GM18873 (cell line): ENCODE measurements at regions not wholly inside any gene's neighbourhood (a gene's known extent, or its start where the extent isn't known, plus 50 kb on each side); places are given as distances from the start of the nearest gene placed in this dataset.

Source experiments
- ATAC-seq: cut with Tn5 transposase; IDR thresholded peaks from one replicate; pipeline ENCODE4 v1.9.1; 2021; ENCODE audit warnings: mild to moderate bottlenecking, moderate library complexity, moderate number of reproducible peaks; ENCODE audit not compliant: unreplicated experiment, low FRiP score

DNA sequence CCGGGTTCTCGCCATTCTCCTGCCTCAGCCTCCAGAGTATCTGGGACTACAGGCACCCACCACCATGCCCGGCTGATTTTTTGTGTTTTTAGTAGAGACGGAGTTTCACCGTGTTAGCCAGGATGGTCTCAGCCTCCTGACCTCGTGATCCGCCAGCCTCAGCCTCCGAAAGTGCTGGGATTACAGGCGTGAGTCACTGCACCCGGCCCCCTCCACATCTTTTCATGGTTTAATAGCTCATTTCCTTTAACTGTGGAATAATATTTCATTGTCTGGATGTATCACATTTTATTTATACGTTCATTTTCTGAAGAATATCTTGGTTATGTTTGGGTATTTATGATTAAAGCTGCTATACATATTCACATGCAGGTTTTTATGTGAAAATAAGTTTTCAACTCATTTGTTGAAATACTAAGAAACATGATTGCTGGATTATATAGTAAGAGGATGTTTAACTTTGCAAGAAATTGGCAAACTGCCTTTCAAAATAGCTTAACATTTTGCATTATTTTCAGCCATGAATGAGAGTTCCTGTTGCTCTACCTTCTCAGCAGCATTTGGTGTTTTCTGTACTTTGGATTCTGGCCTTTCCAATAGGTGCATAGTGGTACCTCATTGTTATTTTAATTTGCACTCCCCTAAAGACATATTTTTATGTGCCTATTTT is 591.9 kb downstream of the TECRL start:
- no peak for ATAC-seq

DNA sequence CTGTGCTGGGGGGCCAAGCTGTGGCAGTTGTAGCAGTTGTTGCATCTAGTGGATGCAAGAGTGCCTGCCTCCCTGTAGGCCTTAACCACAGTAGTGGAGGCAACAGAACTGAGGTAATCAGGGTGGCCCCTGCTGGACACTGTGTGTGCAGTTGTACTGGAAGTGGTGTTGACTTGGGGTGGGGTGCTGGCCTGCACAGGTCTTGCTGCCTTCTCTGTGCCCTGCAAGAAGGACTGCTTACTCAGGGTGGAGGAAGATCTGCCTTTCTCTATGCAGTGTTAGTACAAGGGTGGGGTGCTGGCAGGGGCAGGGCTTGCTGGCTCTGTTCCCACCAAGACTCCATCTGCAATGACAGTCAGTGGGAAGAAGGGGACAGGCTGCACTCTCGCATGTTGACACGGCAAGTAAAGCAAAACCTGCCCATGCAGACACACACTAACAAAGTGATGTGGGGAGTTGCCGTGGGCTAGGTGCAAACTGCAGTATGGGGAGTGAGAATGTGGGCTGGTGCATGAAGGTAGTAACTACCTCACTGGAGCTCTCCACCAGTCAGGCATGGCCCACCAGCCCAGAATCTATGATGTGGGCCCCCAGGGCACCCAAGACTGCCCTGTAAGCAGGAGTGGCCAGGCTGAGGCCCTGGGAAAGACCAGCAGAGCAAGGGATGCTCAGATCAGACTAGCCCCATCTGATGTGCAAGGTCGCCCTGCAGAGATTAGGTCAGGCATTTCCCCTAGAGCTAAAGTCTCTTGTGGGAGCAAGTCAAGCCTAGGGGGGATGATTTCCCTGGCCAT is 594.9 kb downstream of the TECRL start:
- no peak for ATAC-seq

DNA sequence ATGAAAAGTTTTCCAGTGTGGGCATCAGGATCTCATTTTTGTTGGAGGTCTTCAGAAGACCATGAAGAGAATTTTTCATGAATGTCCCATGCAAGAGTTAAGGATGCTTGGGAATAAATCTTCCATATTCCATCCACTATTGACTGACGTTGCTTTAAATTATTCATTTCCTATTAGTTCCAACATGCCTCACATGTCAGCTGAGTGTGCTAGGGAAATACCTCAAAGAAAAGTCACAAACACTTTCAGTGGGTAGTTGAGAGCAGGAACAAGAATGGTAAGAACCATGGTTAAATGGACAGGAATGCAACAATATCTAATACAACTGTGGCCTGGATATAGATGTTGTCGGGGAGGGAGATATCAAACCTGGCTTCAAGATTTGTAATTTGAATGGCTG is 610.1 kb downstream of the TECRL start:
- ATAC-seq, result no peak

DNA sequence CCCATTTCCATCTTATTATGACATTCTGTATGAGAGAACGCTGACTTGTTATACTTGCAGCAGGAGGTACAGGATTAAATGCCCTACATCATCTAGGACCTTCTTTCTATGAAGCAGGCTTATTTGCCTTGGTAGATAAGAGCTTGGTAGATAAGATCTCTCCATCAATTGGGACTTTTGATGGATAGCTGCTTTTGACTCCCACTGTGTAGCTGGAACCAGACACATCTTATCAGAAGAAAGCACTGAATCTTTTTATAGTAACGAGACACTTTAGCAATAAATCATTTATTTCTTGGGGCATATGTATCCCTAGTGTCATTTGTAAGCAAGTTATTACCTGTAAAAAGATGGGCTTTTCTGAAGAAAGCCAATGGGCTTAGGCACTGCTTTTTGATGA is 613.9 kb downstream of the TECRL start:
- ATAC-seq, result no peak

DNA sequence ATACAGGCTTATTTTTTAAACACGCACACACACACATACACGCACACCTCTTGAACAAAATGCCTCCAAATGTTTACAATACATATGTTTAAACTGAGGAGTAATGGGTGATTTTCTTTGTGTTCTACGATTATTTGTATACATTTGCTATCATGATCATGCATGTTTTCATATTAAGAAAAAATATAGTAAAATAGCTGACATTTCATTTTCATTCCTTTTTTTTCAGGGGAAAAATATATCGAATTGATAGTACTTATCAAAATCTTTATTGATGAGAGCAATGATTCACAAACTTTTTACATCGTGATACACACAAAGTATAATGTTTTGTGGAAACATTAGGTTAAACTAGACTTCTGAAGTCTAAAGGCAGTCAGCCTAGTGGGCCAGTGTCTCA is 618.9 kb downstream of the TECRL start:
- ATAC-seq, result no peak

DNA sequence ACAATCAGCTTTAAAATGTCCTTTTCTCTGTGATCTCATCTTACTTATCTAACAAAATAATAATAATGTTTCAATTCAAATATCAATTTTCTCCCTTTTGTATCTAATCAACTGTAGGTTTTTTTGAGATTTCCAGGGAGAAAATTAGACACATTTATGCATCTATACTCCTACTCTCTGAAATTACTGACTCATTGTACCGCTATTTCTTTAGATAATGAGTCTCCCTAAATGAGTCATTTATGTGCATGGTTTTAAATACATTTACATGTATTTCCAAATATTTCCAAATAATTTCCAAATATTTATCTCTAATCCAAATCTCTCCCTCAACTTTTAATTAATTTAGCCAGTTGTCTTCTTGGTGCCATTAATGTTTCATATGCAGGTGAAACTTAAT is 621.0 kb downstream of the TECRL start:
- ATAC-seq, result no peak

DNA sequence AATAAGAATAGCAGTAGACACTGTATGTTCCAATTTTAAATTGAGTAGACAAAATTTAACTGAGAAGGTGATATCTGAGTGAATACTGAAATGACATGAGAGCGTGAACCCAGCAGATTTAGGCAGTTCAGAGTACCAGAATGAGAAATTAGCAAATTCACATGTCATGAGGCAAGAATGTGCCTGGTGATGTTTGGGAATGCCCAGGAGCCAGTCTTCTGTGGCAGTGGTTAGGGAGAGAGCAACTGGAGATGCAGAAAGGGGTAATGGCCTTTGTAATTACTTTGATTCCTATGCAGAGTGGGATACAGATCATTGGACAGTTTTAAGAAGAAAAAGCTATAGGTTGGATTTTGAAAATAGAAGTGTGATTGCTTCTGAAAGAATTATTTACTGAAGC is 621.9 kb downstream of the TECRL start:
- no peak for ATAC-seq

DNA sequence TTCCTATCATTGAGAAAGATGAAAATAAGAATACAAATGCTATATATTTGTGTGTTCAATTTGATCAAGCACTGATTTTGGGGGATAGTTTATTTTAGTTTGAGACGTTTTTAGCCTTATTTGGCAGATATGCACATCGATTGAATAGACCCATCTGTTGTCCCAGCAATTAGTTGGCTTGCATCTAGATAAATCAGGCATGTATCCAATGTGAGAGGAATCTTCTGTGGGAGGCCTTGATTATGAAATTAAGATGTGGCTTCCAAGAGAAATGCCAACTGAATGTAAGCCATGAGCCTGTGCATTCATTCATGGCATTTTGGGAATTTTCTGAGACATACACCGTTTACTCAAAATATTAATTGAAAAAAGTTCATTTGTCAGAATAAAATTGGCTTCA is 623.1 kb downstream of the TECRL start:
- no peak for ATAC-seq

DNA sequence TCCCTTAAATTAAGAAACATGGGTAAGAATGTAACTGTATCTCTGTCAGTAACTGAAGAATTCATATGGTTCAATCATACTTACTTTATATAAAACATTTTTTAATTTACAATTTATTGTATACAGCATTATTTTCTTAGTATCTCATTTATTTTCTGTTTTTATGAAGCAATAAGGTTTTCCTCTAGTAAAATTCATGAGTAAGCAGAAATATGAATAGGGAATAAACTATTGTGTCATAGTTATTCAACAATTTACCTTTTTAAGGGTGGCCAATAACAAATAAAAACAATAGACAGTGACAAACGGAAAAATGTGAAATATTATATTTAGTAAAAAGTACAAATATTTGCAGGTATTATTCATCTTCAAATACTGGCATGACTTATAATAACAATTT is 624.4 kb downstream of the TECRL start:
- ATAC-seq, result no peak

DNA sequence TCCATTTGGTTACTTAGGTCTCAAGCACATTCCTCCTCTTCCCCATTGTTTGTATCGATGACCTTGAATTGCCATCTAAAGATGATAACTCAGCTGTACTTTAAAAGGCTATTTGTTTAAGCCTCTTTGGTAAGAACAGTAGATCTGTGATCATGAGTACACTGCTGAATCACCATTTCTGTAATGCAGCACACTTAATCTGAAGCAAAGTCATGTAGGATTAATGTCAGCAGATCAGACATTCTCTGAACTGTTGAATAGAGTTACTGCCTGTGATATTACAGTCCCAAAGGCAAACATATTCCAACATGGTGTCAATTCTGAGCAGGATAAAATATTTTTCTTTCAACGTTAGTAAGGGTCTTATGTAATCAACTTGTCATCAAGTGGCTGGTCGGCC is 631.6 kb downstream of the TECRL start:
- ATAC-seq, result no peak

DNA sequence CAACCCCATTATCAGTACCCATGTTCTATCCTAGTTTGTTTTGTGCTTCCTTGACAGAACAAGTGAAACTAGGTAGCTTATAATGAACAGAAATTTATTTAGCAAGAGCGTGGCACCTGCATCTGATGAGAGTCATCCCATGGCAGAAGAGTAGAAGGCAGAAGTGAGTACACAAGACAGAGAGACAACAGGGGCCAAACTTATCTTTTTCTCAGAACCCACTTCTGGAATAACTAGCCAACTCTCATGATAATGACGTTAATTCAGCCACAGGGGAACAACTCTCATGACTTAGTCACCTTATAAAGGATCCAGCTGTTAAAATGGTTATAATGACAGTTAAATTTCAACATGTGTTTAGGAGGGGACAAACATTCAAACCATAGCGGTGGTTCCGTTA is 644.9 kb downstream of the TECRL start:
- no peak for ATAC-seq

DNA sequence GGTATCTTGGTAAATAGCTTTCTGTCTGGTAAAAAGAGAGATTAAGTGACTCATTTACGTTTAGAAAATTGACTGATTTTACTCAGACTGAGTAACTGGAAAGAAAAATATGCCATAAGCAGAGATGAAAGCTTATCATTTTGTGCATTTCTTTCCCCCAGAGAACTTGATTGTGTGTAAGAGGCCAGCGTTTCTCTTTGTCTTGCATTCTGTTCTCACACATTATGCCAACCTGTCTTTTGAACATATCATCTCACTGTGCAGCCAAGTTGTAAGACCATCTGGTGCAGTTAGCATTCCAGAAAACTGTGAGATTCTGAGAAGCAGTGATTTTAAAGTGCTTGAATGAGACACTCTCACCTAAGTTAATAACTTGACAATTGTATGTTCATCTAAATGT is 651.3 kb downstream of the TECRL start:
- ATAC-seq, result no peak

DNA sequence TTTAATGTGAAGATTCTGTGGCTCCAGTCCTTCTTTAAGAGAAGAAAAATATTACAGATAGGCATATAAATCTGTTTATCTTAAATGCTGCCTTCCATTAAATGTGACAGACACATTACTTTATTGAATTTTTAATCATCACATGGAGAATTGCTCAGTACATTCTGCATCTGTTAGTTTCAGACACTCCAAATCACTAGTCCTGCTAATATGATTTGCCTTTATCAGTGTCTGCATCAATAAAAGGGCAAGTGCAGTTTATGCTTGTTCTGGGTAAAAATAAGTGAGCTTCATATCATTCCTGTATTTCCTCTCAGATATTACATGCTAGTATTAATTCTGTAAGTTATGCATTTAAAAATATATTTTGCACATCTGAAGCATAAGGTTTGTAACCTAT is 666.4 kb downstream of the TECRL start:
- no peak for ATAC-seq

DNA sequence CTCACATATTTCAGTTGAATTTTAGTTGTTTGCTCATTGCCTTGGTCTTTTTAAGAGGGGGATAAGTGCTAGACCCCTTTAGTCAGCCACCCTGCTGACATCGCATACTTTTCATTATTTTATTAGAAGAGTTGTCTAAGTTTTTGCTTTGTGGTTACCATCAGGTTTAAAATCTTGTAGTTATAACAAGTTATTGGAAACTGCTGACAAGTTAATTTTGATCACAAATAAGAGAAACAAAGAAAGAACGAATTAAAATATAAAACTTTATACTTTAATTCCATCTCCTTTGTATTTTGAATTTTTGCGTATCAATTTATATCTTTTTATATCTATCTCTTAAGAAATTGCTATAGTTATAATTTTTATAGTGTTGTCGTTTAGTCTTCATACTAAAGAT is 679.7 kb downstream of the TECRL start:
- no peak for ATAC-seq

DNA sequence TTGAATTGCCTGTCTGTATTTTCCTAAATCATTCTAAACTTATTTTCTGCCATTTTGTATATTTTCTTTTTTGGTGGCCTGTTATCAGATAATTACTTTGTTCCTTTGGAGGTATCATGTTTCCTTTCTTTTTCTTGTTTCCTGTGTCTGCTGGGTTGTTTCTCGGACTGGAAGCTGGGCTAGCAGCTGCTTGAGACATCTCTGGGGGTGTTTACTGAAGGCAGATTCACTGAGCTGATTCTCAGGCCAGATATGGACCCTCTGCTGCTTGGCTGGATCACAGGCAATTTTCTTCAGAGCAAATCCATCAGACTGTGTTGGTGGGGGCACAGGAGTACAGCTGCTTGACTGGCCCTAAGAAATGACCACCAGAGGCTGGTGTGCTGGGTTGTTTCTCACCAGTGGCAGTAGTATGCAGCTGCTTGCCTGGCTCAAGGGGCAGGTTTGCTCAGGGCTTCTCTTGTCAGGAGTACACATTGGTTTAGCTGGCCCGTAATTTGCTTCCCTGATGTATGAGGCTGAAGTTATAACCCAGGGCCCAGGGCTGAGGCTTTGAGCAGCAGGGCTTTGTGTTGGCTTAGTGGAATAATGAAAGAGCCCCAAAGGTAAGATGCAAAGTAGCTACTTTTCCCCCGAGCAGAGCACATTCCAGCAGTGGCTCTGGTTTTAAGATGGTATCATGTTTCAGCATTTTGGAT is 680.6 kb downstream of the TECRL start:
- ATAC-seq, result no peak

DNA sequence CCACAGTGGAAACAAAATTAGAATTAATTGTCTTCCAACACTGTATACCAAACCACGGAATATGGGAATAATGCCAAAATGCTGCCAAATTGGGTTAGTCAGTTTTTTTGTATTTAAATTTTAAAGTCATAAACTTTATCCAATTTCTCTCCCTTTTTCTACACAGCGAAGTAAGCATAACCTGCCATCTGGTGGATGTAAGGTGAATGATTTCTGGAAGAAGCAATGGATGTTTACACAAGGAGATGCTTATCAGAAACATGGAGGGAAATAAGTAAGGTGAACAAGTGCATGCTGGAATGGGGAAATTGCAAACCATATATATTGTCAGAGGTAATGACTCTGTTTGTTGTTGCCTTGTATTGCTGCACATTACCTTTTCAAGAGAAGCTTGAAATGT is 691.9 kb downstream of the TECRL start:
- ATAC-seq, result no peak

DNA sequence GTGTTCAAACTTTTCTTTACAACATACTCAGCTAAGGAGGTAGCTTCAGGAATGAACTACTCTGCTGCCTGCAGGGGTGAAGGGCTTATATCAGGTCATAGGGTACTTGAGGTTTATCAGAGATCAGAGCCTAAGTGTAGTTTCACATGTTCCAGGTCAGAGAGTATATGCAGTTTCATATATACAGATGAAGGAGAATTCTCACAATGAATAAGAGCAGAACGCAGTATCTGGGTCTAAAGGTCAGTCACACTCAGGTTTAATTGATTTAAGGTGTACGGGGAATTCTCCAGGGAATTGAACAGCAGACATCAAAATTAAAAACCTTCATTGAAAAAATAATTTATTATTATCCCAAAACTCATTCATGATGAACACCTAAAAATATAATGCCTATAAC is 700.6 kb downstream of the TECRL start:
- ATAC-seq, result no peak

DNA sequence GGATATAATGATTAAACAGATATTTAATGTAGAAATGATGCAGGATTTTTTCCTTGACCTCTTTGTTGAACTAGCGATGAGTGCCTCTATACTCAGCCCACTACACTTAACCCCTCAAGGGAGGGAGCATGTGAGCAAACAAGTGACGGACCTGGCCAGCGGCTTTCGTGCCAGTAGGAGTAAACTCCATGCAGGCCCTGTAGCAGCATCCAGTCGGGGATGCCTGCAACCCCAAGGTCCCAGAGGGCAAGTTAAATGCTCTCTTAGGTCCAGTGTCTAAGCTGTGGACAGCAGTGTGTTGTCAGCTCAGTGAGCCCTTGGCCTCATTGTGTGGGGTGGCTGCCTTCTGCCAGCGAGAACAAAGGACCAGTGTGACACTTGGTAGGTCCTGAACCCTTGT is 708.7 kb downstream of the TECRL start:
- no peak for ATAC-seq

DNA sequence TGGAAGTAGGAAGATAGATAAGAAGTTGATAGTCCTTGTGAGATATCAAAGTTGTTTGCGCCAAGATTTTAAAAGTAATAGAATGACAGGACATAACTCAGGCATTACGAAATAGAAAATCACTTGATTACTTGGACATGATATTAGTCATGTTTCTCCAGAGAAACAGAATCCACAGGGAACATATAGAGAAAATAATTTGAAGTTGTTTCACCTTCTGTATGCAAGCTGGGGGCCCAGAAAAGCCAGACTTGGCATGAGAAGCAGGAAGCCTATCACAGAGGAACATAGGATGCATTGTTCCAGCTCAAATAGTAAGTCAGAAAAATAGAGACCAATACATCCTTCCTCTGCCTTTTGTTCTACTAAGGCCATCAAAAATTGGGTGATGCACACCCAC is 715.9 kb downstream of the TECRL start:
- ATAC-seq, result no peak

DNA sequence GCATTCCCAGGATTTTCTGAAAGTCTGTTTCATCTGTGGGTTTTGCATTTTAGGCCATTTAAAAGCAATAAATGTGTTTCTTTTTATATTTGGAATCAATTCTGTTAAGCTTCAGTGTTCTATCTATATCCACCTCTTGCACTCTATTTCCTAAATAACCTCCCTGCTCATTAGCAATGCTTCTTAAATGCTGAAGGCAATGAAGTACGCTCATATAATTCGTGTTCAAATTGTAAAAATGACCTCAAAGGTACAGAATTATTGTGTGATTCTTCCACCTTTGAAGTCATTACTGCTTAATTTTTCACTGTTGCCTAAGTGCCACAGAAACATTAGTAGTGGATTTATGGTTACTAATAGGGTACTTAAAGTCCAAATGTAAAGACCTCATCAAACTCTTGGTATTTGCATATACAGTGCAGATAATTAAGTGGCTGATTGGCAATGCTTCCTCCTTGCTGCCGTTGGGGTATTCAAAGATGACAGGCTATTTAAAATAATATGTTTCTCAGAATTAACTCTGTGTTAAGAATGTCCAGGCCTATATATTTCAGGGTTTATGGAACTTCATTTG is 730.8 kb downstream of the TECRL start:
- no peak for ATAC-seq

DNA sequence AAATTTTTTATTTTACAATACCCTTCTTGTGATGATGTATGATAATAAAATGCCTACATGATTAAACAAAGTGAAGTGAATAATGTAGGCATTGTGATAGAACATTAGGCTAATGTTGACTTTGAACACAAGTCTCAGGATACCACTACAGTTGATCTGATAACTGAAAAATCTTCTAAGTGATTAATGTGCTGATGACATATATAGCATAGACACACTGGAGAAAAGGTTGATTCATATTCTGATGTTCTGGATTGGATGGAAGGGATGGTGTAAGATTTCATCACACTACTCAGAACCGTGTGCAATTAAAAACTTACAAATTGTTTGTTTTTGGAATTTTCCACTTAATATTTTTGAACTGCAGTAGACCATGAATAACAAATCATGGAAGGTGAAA is 738.5 kb downstream of the TECRL start:
- no peak for ATAC-seq
